ELF-1 (cell line): ENCODE measurements at regions not wholly inside any gene's neighbourhood (a gene's known extent, or its start where the extent isn't known, plus 50 kb on each side); places are given as distances from the start of the nearest gene placed in this dataset.
"Not testable (repeated sequence)": the region's sequence is repeated elsewhere in the genome, so short reads cannot be mapped to it uniquely, and the experiment has no call there.

Experiments used
- DNase-seq: peaks from one replicate; pipeline ENCODE4 v3.0.0-alpha.2; 2016; ENCODE audit warnings: low read depth, low spot score

GRCh38 chr16:61432421-61432820, 603.8 kb downstream of the CDH8 start:
- no peak for DNase-seq

GRCh38 chr16:61421111-61421510, 615.1 kb downstream of the CDH8 start:
- DNase-seq: no peak

GRCh38 chr16:61419791-61420190, 616.4 kb downstream of the CDH8 start:
- no peak for DNase-seq

GRCh38 chr16:61418802-61419201, 617.4 kb downstream of the CDH8 start:
- not testable (repeated sequence) for DNase-seq

- no peak for DNase-seq
Observed at GRCh38 chr16:61415126-61415525, 621.1 kb downstream of the CDH8 start.

- DNase-seq: peak; percentile 4
Observed at GRCh38 chr16:61413021-61413420, 623.2 kb downstream of the CDH8 start.

- no peak for DNase-seq
Observed at GRCh38 chr16:61412562-61412961, 623.7 kb downstream of the CDH8 start.

GRCh38 chr16:61409604-61410003, 626.6 kb downstream of the CDH8 start:
- DNase-seq: no peak

GRCh38 chr16:61403386-61403785, 632.9 kb downstream of the CDH8 start:
- DNase-seq: no peak

- no peak for DNase-seq
Observed at GRCh38 chr16:61391896-61392295, 644.3 kb downstream of the CDH8 start.

GRCh38 chr16:61390965-61391637, 645.1 kb downstream of the CDH8 start:
- DNase-seq: no peak

- DNase-seq: no peak
Observed at GRCh38 chr16:61385392-61386071, 650.7 kb downstream of the CDH8 start.

- DNase-seq: no peak
Observed at GRCh38 chr16:61382435-61382834, 653.8 kb downstream of the CDH8 start.

- no peak for DNase-seq
Observed at GRCh38 chr16:61379311-61379710, 656.9 kb downstream of the CDH8 start.

- DNase-seq: no peak
Observed at GRCh38 chr16:61374071-61374470, 662.2 kb downstream of the CDH8 start.

- no peak for DNase-seq
Observed at GRCh38 chr16:61371881-61372280, 664.4 kb downstream of the CDH8 start.

GRCh38 chr16:61371388-61371787, 664.9 kb downstream of the CDH8 start:
- no peak for DNase-seq

GRCh38 chr16:61370564-61370963, 665.7 kb downstream of the CDH8 start:
- DNase-seq: no peak

GRCh38 chr16:61366006-61366405, 670.2 kb downstream of the CDH8 start:
- DNase-seq: no peak

GRCh38 chr16:61364990-61365389, 671.2 kb downstream of the CDH8 start:
- no peak for DNase-seq

- DNase-seq: no peak
Observed at GRCh38 chr16:61362585-61362984, 673.7 kb downstream of the CDH8 start.

GRCh38 chr16:61344791-61345190, 691.4 kb downstream of the CDH8 start:
- no peak for DNase-seq

- DNase-seq: no peak
Observed at GRCh38 chr16:61332461-61332860, 703.8 kb downstream of the CDH8 start.
